IPS-18a (cell line): ENCODE measurements at regions not wholly inside any gene's neighbourhood (a gene's known extent, or its start where the extent isn't known, plus 50 kb on each side); places are given as distances from the start of the nearest gene placed in this dataset.
"Not testable (repeated sequence)": the region's sequence is repeated elsewhere in the genome, so short reads cannot be mapped to it uniquely, and the experiment has no call there.

Source experiments
- H3K27ac ChIP-seq: one replicate; pipeline ENCODE4 v1.5.1; 2013; ENCODE audit warnings: low read length
- H3K27me3 ChIP-seq: one replicate; pipeline ENCODE4 v1.6.1; 2013; ENCODE audit warnings: mild to moderate bottlenecking, low read length; ENCODE audit not compliant: control insufficient read depth, insufficient read depth
- H3K36me3 ChIP-seq: one replicate; pipeline ENCODE4 v1.6.1; 2013; ENCODE audit warnings: low read depth, low read length; ENCODE audit not compliant: control insufficient read depth
- H3K4me1 ChIP-seq: one replicate; pipeline ENCODE4 v1.6.1; 2013; ENCODE audit warnings: low read depth, low read length; ENCODE audit not compliant: control insufficient read depth
- H3K4me3 ChIP-seq: one replicate; pipeline ENCODE4 v1.5.1; 2013; ENCODE audit warnings: low read length
- H3K9ac ChIP-seq: one replicate; pipeline ENCODE4 v1.6.1; 2013; ENCODE audit warnings: mild to moderate bottlenecking, low read length, moderate library complexity
- H3K9me3 ChIP-seq: one replicate; pipeline ENCODE4 v1.6.1; 2013; ENCODE audit warnings: low read depth, low read length; ENCODE audit not compliant: control insufficient read depth

DNA sequence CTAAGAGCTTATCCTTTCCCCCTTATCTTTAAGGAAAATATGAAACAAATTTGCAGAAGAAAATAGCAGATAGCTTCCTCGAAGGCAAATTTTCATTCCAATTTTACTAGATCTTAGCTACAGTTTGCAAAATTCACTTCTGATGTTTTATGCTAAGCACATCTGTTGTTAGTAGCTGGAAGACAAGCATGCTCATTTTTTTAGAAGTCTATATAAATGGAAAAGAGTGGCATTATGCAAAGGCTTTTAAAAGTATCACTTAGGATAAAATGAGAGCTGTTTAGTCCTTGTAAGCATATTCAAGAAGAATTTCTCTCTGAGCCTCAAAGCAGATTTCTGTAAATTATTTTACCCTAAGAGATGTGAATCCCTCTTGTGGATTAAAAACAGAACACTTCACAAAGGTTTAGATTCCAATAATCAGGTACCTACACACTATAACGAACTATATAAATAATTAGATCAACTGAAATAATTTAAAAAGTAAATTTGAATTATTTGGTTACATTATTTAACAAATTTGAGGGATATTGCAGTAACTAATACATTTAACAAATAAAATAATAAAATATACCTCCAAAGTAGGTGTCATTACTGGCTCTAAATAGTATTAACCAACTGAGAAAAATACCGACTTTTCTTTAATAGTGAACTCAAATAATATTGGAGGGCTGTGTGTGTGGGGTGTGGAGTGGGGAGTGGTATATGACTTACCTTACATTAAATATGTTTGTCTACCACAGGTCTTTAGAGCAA, 307.1 kb downstream of the SEMA3D start:
- no peak overlapping the region for H3K9ac ChIP-seq
- H3K9me3 ChIP-seq: no peaks in the 10 kb centered on the region
- no peaks in the 10 kb centered on the region for H3K27me3 ChIP-seq
- H3K36me3 ChIP-seq: no peaks in the 10 kb centered on the region
- no peak overlapping the region for H3K4me3 ChIP-seq
- no peak overlapping the region for H3K27ac ChIP-seq
- H3K4me1 ChIP-seq: no peaks in the 10 kb centered on the region

DNA sequence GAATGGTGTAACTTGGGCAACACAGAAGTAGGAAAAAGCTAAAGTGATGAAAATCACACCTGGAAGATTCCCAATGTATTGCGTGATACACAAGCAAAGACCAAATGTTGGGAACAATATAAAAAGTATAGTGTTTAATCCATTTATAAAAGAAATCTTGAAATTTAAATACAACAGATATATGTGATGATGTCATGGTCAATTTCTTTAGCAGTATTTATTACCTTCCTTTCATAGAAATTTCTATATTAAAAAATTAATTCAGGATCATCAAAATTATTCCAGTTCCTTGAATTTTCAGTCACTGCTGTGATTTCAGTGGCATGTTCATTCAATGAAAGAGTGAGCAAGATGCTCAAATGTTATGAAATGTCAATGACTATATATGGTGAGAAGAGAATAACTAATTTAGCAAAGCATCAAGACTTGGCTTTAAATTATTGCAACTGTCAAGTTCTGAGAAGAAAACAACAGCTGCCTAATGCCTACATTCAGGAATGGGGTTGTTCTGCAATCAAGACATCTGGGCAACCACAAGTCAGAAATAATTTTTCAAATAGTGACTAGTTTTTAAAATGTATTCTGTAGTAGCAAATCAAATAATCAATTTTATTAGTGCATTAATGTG, 308.8 kb downstream of the SEMA3D start:
- no peaks in the 10 kb centered on the region for H3K27me3 ChIP-seq
- H3K9me3 ChIP-seq: no peaks in the 10 kb centered on the region
- no peaks in the 10 kb centered on the region for H3K36me3 ChIP-seq

DNA sequence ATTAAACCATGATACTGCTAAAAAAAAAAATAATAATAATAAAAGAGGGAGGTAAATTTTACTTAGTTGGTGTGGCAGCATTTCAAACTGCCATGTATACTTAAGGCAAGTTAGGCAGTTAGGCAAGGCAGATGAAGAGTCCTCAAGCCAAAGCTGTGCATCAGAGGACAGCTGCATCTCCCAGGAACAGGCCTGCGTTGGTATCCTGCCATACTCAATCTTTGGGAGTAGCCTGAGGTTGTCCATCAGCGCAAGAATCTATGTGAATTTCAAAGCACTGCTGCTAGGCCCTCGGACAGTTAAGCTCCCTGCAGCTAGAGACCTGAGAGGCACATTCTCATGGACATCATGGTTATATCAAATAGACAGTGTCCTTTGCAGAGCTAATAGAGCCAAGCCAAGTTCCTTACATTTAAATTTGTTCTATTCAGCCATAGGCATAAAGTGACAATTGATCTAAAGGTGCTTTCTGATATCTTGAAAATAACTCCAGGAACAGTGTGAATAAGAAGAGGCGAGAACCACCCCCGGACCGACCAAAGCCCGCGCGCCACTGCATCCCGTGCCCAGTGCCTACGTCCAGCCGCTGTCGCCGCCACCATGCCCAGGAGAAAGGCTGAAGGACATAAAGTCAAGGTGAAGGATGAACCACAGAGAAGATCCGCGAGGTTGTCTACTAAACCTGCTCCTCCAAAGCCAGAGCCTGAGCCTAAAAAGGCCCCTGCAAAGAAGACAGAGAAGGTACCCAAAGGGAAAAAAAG, 310.6 kb downstream of the SEMA3D start:
- Histone ChIP-seq H3K27me3 (no peaks in the 10 kb centered on the region), H3K9me3 (no peaks in the 10 kb centered on the region), H3K4me3 (no peak overlapping the region), H3K9ac (no peak overlapping the region), H3K27ac (no peak overlapping the region), H3K4me1 (no peaks in the 10 kb centered on the region), H3K36me3 (no peaks in the 10 kb centered on the region)

More for the DNA sequence above, 308.8 kb downstream of the SEMA3D start:
- H3K9ac ChIP-seq: no peak overlapping the region
- H3K4me3 ChIP-seq: no peak overlapping the region
- H3K4me1 ChIP-seq: no peaks in the 10 kb centered on the region
- no peak overlapping the region for H3K27ac ChIP-seq

DNA sequence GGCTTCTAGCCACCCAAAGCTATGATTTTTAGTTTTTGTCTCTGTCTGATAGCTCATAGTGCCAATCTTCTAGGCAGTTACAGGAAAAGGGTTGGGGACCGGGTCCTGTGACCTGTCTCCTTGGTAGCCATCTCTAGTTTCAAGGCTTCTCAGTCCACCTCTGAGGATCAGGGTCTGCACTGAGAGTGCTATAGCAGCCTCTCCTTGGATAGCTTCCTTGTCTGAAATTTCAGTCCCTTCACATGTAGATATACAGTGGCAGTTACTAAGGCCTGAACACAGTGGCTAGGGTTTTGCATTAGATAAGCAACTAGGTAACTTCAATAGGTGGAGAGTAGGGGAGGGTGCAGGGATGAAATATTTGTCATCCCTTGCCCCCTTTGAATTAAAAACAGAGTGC, 321.3 kb downstream of the SEMA3D start:
- Histone ChIP-seq H3K27me3 (no peaks in the 10 kb centered on the region), H3K4me3 (no peak overlapping the region), H3K9ac (no peak overlapping the region), H3K36me3 (no peaks in the 10 kb centered on the region), H3K4me1 (peaks cover 4% of the 10 kb centered on the region), H3K9me3 (no peaks in the 10 kb centered on the region), H3K27ac (no peak overlapping the region)

DNA sequence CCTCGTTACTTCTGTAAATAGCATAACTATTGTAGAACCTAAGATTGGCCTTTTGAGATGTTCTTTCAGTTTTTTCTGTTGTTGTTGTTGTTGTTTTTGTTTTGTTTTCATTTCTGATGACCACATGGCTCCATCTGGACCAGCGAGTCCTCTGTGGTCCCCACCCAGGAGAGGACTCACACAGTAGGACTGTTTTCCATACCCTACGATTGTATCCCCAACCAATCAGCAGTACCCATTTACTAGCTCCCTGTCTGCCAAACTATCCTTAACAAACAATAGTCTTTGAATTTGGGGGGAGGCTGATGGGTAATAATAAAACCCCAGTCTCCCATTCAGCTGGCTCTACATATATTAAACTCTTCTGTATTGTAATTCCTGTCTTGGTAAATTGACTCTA, 329.5 kb downstream of the SEMA3D start:
- Histone ChIP-seq H3K27ac (no peak overlapping the region), H3K4me1 (no peaks in the 10 kb centered on the region), H3K4me3 (no peak overlapping the region), H3K27me3 (no peaks in the 10 kb centered on the region), H3K36me3 (no peaks in the 10 kb centered on the region), H3K9ac (no peak overlapping the region), H3K9me3 (no peaks in the 10 kb centered on the region)

DNA sequence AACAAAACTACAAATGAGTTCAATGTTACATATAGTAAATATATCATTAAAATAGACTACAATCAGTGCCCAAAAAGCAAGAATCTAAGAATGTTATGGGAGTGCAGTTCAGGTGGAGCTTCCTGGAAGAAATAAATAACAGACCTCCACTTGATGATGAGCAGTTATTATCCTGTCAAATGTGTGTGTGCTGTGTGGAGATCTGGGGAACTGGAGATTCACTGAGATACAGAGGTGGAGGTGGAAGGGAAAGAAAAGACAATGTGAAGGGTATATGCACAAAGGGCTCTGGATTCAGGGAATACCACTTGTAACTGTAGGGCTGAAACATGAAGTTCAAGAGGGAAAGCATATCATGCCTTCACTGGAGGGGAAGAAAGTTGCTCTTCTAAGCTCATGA, 331.1 kb downstream of the SEMA3D start:
- Histone ChIP-seq H3K36me3 (no peaks in the 10 kb centered on the region), H3K27ac (no peak overlapping the region), H3K27me3 (no peaks in the 10 kb centered on the region), H3K9ac (no peak overlapping the region), H3K4me3 (no peak overlapping the region), H3K9me3 (no peaks in the 10 kb centered on the region), H3K4me1 (no peaks in the 10 kb centered on the region)

DNA sequence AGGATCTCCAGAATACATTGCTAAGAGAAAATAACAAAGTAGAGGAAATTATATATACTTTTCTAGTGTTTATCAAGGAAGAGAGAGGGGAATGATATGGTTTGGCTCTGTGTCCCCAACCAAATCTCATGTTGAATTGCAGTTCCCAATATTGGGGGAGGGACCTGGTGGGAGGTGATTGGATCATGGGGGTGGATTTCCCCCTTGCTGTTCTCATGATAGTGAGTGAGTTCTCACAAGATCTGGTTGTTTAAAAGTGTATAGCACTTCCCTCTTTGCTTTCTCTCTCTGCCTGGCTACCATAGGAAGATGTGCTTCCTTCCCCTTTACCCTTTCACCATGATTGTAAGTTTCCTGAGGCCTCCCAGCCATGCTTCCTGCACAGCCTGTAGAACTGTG, 337.9 kb downstream of the SEMA3D start:
- H3K9me3 ChIP-seq, H3K4me3 ChIP-seq, H3K27me3 ChIP-seq, H3K9ac ChIP-seq, H3K27ac ChIP-seq, H3K36me3 ChIP-seq, H3K4me1 ChIP-seq: not testable (repeated sequence)

DNA sequence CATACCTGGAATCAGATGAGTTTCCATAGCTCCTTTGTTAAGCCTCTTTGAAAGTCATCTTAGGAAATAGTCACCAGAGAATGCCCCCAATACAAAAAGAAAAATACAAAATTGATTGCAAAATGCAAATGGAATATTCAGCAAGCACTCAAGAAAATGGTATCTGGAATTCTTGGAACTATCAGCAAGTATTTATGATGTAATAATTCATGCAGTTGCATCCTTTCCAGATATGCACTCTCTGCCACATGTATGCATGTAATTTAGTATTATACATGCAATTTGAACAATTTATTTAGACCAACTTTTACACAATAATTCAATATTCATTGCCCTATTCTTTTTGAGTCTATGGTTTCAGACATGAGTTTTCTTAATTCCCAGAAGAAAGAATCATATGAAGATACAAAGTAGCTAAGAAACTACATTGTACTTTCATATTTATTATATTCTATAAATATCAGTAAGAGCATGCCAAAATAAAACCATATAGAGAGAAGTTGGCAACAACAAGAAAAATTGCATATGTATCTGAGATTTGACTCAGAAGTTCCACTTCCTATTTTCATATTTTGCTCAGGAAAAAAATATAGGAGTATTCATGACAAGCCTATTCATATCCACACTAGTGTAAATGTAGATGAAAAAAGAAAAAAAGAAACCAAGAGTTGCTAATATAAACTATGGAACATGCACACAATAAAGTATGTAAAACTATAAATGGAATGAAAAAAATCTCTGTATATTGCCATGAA, 338.5 kb downstream of the SEMA3D start:
- Histone ChIP-seq H3K36me3 (no peaks in the 10 kb centered on the region), H3K4me3 (no peak overlapping the region), H3K9me3 (no peaks in the 10 kb centered on the region), H3K27me3 (no peaks in the 10 kb centered on the region), H3K27ac (no peak overlapping the region), H3K9ac (no peak overlapping the region), H3K4me1 (no peaks in the 10 kb centered on the region)

DNA sequence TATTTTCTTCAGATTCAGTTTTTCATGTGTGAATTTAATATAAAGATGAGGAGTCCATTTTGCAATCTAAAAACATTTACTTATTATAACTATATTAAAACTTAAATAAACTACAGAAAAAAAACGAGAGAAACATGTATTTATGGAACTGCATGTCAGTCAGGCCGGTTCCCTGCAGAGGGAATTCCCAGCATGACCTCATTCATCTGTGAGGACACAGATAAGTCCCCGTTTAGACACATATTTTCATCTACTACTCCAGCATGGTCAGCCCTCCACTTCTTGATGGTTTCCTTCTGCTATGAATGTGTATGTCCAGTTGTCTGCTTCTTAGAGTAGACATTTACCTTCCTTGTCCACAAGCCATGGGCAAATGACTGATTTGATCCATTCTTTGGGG, 339.1 kb downstream of the SEMA3D start:
- Histone ChIP-seq H3K27me3 (no peaks in the 10 kb centered on the region), H3K36me3 (no peaks in the 10 kb centered on the region), H3K4me1 (no peaks in the 10 kb centered on the region), H3K9ac (no peak overlapping the region), H3K27ac (no peak overlapping the region), H3K4me3 (no peak overlapping the region), H3K9me3 (no peaks in the 10 kb centered on the region)

DNA sequence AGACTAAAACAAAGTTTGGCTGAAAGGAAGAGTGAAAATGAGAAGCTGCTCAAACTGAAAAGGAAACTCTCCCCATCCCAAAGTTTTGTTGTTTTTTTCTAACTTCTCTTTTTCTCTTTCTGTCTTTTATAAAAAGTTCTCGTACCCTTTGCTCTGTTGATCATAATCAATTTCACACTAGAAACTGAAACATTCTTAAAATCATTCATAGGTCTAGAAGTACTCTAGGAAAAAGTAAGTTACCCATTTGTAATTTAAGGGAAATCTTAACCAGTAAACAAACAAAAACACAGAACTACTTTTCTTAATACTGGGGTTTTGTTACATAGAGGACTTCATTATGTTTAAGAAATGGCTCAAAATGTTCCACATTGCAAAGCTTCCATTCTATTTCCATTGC, 339.8 kb downstream of the SEMA3D start:
- no peaks in the 10 kb centered on the region for H3K4me1 ChIP-seq
- H3K9me3 ChIP-seq: no peaks in the 10 kb centered on the region
- H3K27ac ChIP-seq: no peak overlapping the region
- no peaks in the 10 kb centered on the region for H3K36me3 ChIP-seq
- H3K4me3 ChIP-seq: no peak overlapping the region
- H3K9ac ChIP-seq: no peak overlapping the region
- no peaks in the 10 kb centered on the region for H3K27me3 ChIP-seq

DNA sequence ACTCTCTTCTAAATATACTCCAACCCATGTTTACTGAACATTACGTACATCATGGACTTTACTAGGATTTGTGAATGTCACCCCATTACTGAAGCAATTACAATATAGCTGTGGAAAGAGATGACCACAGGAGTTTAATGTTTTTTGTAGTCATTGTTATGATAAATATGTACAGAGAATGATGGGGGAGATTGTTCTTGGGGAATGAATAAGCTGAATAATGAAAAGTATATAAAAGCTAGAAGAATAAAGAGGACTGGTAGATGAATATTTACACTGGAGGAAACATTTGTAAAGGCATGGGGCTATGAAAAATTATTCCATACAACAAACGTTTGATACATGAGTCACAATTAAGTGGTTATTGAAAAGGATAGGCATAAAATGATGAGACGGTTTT, 340.9 kb downstream of the SEMA3D start:
- Histone ChIP-seq H3K9me3 (no peaks in the 10 kb centered on the region), H3K4me1 (no peaks in the 10 kb centered on the region), H3K27ac (no peak overlapping the region), H3K27me3 (no peaks in the 10 kb centered on the region), H3K36me3 (no peaks in the 10 kb centered on the region), H3K4me3 (no peak overlapping the region), H3K9ac (no peak overlapping the region)
